Activated naive CD4-positive, alpha-beta T cell treated with anti-CD3 and anti-CD28 coated beads, Interleukin-2, amount 50 U/mL, for 24 hours (primary cell): ENCODE measurements at regions not wholly inside any gene's neighbourhood (a gene's known extent, or its start where the extent isn't known, plus 50 kb on each side); places are given as distances from the start of the nearest gene placed in this dataset.

Experiments used
- H3K27ac Mint-ChIP-seq: one replicate; pipeline ENCODE4 v1.8.0; 2021; ENCODE audit warnings: mild to moderate bottlenecking, mixed read lengths
- H3K27me3 Mint-ChIP-seq: one replicate; pipeline ENCODE4 v1.8.0; 2021; ENCODE audit warnings: mixed read lengths
- H3K36me3 Mint-ChIP-seq: one replicate; pipeline ENCODE4 v1.8.0; 2021; ENCODE audit warnings: mixed read lengths
- H3K4me1 Mint-ChIP-seq: one replicate; pipeline ENCODE4 v1.8.0; 2021; ENCODE audit warnings: mixed read lengths
- H3K4me3 Mint-ChIP-seq: one replicate; pipeline ENCODE4 v1.8.0; 2021; ENCODE audit warnings: mild to moderate bottlenecking, mixed read lengths
- H3K9me3 Mint-ChIP-seq: one replicate; pipeline ENCODE4 v1.8.0; 2021; ENCODE audit warnings: mixed read lengths

DNA sequence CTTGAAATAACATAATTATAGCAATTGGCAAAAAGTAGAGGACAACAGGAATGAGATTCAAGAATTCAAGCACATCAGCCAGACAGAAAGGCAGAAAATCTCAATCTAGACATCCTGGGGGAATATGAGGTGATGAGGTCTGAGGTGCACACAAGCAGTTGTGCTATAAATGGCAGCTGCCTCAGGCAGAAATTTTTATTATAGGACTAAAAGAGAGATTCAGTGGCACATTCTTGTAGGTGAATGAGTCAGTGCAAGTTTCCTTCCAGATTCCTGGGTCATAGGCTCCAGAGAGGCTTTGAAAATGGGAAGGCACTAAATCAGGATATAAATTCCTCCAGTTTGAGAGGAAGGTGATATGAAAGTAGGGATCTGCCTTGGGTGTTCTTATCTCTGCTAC, 127.2 kb upstream of the THSD7B start:
- Mint-ChIP-seq H3K9me3 (no peaks in the 10 kb centered on the region), H3K27ac (no peak overlapping the region), H3K4me1 (no peaks in the 10 kb centered on the region), H3K36me3 (no peaks in the 10 kb centered on the region), H3K27me3 (no peaks in the 10 kb centered on the region), H3K4me3 (no peak overlapping the region)

DNA sequence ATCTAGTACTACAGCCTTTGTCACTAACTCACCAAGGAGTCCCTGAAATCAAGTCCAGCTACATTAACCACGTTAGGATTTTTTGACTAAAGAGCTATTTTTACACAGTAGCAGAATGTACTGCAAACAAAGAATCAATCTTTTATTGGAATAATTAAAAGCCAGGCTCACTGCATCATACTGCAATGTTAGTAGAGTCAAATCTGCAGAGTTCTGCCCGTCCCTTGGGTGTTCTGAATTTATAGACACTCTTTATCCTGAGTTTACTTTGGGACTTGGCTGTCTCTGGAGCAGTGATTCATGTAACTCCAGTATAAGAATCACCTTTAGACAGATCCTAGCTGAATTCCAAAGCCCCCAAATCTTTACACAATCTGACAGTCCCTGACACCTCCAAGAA, 127.9 kb upstream of the THSD7B start:
- no peaks in the 10 kb centered on the region for H3K27me3 Mint-ChIP-seq
- no peaks in the 10 kb centered on the region for H3K9me3 Mint-ChIP-seq
- H3K27ac Mint-ChIP-seq: no peak overlapping the region
- H3K4me1 Mint-ChIP-seq: no peaks in the 10 kb centered on the region
- no peaks in the 10 kb centered on the region for H3K36me3 Mint-ChIP-seq
- H3K4me3 Mint-ChIP-seq: no peak overlapping the region

DNA sequence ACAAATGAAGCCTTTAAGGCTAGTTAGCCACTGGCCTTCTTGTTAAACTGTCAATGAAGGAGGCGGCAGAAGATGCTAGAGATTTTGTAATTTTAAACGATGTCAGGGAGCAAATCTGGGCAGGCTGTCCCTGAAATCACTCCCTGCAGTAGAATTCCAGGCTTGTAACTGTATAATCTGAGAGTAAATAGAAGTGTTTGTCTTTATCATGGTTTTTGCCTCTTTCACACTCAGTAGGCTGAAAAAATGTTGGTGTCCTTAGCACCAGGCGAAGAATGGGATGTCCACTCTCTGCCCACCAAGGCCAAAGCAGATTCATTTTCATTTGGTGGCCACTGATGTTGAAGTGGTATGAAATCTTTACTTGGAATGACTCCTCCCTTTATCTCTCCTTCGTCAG, 136.9 kb upstream of the THSD7B start:
- Mint-ChIP-seq H3K36me3 (no peaks in the 10 kb centered on the region), H3K27me3 (peaks cover 8% of the 10 kb centered on the region), H3K4me1 (no peaks in the 10 kb centered on the region), H3K9me3 (no peaks in the 10 kb centered on the region), H3K4me3 (no peak overlapping the region), H3K27ac (no peak overlapping the region)

DNA sequence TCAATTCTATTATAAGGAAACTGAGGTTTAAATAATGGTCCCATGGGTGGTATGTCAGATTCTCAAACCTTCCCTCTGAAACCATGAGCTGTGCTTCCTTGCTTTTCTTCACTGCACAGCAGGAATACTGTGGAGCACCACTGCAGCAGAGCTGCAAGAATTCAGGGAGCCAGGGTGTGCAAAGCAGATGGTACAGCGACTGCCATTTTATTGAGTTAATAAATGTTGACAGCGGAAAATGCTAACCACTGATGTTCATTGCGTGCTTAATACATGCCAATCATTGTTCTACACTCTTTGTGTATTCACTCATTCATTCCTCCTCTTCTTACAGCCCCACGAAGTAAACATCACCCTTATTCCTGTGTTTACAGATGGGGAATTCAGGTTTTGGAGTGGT, 152.2 kb upstream of the THSD7B start:
- Mint-ChIP-seq H3K27me3 (peaks cover 4% of the 10 kb centered on the region), H3K36me3 (no peaks in the 10 kb centered on the region), H3K4me3 (no peak overlapping the region), H3K4me1 (no peaks in the 10 kb centered on the region), H3K27ac (no peak overlapping the region), H3K9me3 (peaks cover 5% of the 10 kb centered on the region)

DNA sequence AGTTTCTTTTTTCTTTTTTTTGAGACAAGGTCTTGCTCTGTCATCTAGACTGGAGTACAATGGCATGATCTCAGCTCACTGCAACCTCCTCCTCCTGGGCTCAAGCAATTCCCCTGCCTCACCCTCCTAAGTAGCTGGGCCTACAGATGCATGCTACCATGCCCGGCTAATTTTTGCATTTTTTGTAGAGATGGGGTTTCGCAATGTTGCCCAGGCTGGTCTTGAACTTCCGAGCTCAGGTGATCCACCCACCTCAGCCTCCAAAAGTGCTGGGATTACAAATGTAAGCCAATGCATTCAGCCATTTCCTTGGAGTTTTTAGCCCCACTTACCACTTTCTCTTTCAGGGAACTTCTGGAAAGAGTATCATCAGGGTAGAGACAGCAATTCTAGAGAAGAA, 153.3 kb upstream of the THSD7B start:
- no peaks in the 10 kb centered on the region for H3K36me3 Mint-ChIP-seq
- H3K4me3 Mint-ChIP-seq: no peak overlapping the region
- no peak overlapping the region for H3K27ac Mint-ChIP-seq
- H3K4me1 Mint-ChIP-seq: no peaks in the 10 kb centered on the region
- H3K27me3 Mint-ChIP-seq: peaks cover 6% of the 10 kb centered on the region
- H3K9me3 Mint-ChIP-seq: peaks cover 11% of the 10 kb centered on the region

DNA sequence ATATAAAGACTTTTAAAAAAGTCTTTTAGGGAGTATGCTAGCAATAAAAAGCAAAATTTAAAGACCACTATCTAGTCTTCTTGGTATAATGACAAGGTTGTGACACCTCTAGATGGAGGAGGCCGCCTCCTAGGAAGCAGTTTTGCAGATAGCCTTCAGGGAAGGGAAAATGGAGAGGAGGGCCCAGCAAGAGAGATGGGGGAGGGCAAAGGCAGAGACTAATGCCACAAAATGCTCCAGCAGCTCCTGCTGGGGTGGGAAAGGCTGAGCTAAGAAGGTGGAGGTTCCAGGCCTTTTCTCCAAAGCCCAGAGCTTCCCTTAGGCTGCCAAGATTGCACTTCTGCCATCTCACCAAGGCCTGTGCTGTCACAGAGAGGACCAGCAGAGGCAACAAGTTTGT, 153.9 kb upstream of the THSD7B start:
- H3K9me3 Mint-ChIP-seq: peaks cover 8% of the 10 kb centered on the region
- H3K4me1 Mint-ChIP-seq: no peaks in the 10 kb centered on the region
- no peaks in the 10 kb centered on the region for H3K36me3 Mint-ChIP-seq
- H3K4me3 Mint-ChIP-seq: no peak overlapping the region
- no peak overlapping the region for H3K27ac Mint-ChIP-seq
- H3K27me3 Mint-ChIP-seq: peaks cover 6% of the 10 kb centered on the region

DNA sequence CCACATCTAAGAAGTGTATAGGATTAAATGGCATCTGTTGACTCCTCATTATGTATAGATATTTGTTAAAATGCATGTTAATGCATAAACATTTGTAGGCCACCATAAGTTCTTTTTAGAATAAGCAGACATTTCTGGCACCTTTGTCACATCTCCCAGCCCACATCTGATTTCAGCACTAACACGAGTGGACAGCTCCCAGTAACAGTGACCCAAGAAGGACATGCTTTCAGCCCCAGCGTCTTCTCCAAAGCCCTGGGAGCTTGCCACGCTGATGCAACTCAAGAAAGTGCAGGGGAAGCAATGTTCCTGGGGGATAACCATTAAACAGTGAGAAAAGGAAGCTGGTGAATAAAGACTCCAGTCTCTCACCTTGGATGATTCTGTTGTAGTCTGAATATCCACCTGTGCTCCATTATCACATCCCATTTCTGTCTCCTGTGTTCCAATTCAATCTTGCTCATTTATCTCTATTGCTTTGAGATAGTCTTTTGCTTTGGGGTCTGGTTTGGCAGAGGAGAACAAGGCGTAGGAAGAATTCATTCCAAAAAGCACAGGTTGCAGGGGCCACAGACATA, 182.6 kb upstream of the THSD7B start:
- H3K27ac Mint-ChIP-seq: no peak overlapping the region
- H3K4me3 Mint-ChIP-seq: no peak overlapping the region
- H3K36me3 Mint-ChIP-seq: no peaks in the 10 kb centered on the region
- no peaks in the 10 kb centered on the region for H3K4me1 Mint-ChIP-seq
- H3K9me3 Mint-ChIP-seq: peaks cover 7% of the 10 kb centered on the region
- H3K27me3 Mint-ChIP-seq: peaks cover 5% of the 10 kb centered on the region

DNA sequence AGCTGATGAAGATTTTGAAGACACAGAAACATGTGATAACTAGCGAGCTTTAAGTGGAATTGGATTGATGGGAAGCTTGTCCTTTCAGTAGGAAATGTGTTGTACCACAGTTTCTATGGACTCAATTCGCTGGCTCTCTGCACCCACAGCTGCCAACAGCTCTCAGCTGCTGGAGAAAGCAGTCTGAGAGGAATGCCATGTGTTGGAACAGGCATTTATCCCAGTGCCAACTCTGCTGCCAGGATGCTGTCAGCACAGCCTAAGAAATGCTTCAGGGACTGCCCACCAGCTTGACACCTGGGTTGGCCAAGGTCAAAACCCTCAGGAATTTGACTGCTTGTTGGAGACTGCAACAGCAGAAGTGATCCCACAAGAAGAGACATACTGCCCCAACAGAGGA, 193.0 kb upstream of the THSD7B start:
- H3K27me3 Mint-ChIP-seq: peaks cover 6% of the 10 kb centered on the region
- no peaks in the 10 kb centered on the region for H3K36me3 Mint-ChIP-seq
- H3K4me1 Mint-ChIP-seq: no peaks in the 10 kb centered on the region
- H3K4me3 Mint-ChIP-seq: no peak overlapping the region
- H3K27ac Mint-ChIP-seq: no peak overlapping the region
- H3K9me3 Mint-ChIP-seq: no peaks in the 10 kb centered on the region

DNA sequence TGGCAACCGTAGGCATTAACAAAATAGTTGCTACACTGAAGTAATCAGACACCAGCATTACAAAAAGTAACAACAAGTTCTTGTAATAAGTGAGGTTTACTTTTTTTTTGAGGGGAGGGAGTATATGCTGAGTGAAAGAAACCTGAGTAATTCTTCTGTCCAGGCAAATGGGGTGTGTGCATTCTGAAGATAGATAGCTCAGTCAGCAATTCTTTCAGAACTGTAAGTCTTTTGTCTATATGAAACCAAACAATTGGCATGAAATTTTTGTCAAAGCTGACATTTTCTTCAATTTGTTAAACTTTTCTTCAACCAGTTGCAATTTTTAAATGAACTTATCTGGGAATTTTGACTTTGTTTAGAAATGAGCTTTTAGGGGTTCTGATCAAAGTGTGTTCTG, 208.1 kb upstream of the THSD7B start:
- Mint-ChIP-seq H3K36me3 (peaks cover 1% of the 10 kb centered on the region), H3K9me3 (no peaks in the 10 kb centered on the region), H3K4me3 (no peak overlapping the region), H3K4me1 (no peaks in the 10 kb centered on the region), H3K27ac (no peak overlapping the region), H3K27me3 (peaks cover 22% of the 10 kb centered on the region)

DNA sequence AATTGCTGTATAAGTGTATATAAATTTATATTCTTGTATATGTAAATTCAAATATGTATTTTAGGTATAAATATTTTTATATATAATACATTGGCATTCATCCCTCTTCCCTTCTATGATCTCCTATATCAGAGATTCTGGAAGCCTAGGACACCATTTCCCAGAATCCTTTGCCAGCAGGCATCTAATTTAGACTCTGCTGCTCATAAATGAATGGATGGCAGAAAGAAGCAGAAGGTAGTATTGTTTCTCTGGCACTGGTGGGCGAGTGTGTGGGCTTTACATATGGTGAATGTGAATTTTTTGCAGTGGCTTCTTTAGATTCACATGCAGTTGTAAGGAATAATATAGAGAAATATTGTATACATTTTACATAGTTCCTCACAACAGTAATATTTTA, 215.2 kb upstream of the THSD7B start:
- Mint-ChIP-seq H3K27ac (no peak overlapping the region), H3K4me1 (no peaks in the 10 kb centered on the region), H3K9me3 (no peaks in the 10 kb centered on the region), H3K36me3 (peaks cover 1% of the 10 kb centered on the region), H3K4me3 (no peak overlapping the region), H3K27me3 (peaks cover 15% of the 10 kb centered on the region)

DNA sequence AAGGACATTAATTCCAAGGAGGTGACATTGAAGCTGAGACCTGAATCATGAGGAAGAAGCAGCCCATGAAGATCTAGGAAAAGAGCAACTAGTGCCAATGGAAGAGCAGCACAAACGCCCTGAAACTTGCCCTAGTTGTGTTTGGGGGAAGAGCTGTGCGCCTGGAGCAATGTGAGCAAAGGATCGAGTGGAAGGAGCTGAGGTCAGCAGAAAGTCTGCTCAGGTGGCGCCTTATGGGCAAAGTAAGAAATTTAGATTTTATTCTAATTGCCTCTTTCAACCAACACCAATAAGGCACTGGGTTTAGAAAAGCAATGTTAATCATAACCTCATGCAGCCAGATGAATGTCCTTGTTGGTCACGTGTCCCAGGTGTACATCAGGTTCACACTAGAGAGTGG, 226.0 kb upstream of the THSD7B start:
- H3K4me3 Mint-ChIP-seq: no peak overlapping the region
- H3K36me3 Mint-ChIP-seq: no peaks in the 10 kb centered on the region
- H3K27me3 Mint-ChIP-seq: peaks cover 6% of the 10 kb centered on the region
- H3K9me3 Mint-ChIP-seq: no peaks in the 10 kb centered on the region
- no peaks in the 10 kb centered on the region for H3K4me1 Mint-ChIP-seq
- H3K27ac Mint-ChIP-seq: no peak overlapping the region

DNA sequence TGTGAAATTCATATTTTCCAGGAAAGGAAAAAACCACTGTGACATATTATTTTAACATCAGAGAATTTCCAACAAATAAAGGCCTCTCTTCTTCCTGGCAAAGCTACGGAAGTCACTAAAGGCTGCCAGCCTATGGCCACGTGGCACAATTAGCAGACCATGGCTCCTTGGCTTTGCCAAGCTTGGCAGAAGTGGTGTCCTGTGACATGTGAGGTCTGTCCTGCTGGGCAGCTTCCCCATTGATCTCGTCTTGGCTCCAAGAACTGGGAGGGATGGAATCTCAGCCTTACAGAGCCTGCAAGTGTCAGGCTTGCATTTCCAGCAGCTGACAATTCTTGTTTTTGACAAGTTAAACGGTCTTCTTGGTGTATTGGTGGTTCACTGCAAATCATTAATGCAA, 226.9 kb upstream of the THSD7B start:
- Mint-ChIP-seq H3K36me3 (no peaks in the 10 kb centered on the region), H3K9me3 (no peaks in the 10 kb centered on the region), H3K4me1 (no peaks in the 10 kb centered on the region), H3K27ac (no peak overlapping the region), H3K27me3 (peaks cover 6% of the 10 kb centered on the region), H3K4me3 (no peak overlapping the region)

DNA sequence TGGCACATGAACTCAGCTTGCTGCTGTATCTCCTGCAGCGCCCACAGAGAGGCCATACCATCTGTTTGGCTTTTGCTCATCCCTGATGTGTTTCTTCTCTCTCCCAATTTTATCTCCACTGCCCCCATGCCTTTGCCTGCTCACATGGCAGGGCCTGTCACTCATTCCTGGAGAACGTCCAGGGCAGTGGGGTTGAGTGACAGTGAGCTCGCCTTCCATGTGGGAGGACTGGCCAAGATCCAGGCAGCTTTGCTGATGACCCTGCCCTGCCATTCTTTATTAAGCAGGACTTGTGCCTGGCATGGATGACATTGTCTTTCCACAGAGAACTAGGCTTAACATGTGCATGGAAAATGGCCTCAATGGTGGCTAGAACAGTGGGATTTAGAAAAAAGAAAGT, 230.5 kb upstream of the THSD7B start:
- no peaks in the 10 kb centered on the region for H3K4me1 Mint-ChIP-seq
- H3K27ac Mint-ChIP-seq: no peak overlapping the region
- no peaks in the 10 kb centered on the region for H3K36me3 Mint-ChIP-seq
- no peak overlapping the region for H3K4me3 Mint-ChIP-seq
- no peaks in the 10 kb centered on the region for H3K9me3 Mint-ChIP-seq
- H3K27me3 Mint-ChIP-seq: peaks cover 6% of the 10 kb centered on the region

DNA sequence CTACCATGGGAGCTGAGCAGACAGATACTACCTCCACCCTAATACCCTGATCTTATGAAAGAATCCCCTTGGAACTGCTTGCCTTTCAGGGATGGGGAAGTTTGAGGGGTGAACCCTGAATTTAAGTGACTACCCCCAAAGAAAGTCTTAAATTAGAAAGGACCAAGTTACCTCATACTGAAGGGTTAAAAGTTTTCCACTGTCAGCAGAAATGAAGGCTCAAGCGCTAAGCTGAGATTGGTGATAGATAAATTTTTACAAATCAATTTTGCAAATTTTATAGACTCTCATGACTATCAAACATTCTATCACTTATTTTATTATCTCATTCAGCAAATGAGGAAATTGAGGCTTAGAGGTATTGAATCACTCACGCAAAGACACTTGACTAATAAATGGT, 233.2 kb upstream of the THSD7B start:
- H3K4me1 Mint-ChIP-seq: no peaks in the 10 kb centered on the region
- no peak overlapping the region for H3K4me3 Mint-ChIP-seq
- peaks cover 12% of the 10 kb centered on the region for H3K9me3 Mint-ChIP-seq
- H3K36me3 Mint-ChIP-seq: no peaks in the 10 kb centered on the region
- H3K27ac Mint-ChIP-seq: no peak overlapping the region
- H3K27me3 Mint-ChIP-seq: peaks cover 11% of the 10 kb centered on the region

DNA sequence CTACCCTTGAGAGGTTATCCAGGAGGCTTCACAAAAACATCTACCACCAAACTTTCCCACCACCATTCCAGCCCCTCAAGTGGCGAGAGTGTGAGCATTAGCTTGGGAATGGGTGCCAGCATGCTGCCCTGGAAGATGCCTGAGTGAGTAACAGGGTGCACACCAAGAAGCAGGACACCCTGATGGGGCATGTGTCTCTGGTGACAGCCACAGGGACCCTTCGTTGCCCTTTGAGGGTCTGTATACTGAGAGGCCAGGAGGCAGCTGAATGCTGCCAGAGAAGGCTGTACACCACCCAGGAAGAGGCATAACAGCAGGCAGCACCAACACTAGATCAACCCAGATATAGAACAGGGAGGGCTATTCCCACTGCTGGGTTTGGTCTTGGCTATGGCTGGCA, 233.6 kb upstream of the THSD7B start:
- Mint-ChIP-seq H3K27ac (no peak overlapping the region), H3K4me3 (no peak overlapping the region), H3K36me3 (no peaks in the 10 kb centered on the region), H3K4me1 (no peaks in the 10 kb centered on the region), H3K9me3 (peaks cover 12% of the 10 kb centered on the region), H3K27me3 (peaks cover 11% of the 10 kb centered on the region)

DNA sequence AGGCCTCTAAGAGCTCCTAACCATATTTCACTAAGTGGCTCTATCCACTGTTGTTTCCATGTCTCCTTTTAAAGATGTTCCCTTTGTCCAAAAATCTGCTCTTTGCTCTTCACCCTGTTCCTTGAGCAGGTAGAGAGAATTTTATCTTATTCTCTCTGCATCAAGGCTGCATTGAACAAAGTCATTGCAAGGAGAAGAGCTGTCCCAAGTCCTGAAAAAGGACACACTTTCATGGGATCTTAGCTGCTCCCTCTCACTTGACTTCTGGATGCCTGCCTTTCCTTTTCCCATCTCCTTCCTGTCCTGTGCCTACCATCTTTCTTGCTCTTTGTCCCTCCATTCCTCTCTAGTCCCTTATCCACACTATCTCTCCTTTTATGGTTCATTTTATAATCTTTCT, 235.2 kb upstream of the THSD7B start:
- peaks cover 7% of the 10 kb centered on the region for H3K27me3 Mint-ChIP-seq
- no peaks in the 10 kb centered on the region for H3K4me1 Mint-ChIP-seq
- no peaks in the 10 kb centered on the region for H3K36me3 Mint-ChIP-seq
- no peak overlapping the region for H3K4me3 Mint-ChIP-seq
- H3K9me3 Mint-ChIP-seq: peaks cover 12% of the 10 kb centered on the region
- H3K27ac Mint-ChIP-seq: no peak overlapping the region

DNA sequence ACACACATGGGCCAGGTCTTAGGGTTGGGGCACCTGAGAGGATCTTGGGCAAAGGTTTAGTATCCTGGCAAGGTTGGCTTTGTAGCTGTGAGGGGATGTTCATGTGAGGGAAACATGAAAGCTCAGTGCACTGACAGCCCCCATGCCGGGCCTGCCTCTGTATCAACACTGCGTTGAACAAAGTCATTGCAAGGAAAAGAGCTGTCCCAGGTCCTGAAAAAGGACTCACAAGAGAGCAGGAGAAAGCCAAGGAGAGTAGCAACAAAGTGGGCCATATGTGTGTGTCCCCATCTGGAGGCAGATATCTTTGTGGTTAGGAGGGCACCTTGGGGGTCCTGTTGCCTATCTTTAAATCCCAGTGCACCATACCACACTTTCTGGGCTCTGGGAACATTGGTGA, 237.8 kb upstream of the THSD7B start:
- Mint-ChIP-seq H3K4me1 (no peaks in the 10 kb centered on the region), H3K27ac (no peak overlapping the region), H3K27me3 (peaks cover 7% of the 10 kb centered on the region), H3K9me3 (peaks cover 12% of the 10 kb centered on the region), H3K36me3 (no peaks in the 10 kb centered on the region), H3K4me3 (no peak overlapping the region)
